ENCODE measurements at regions not wholly inside any gene's neighbourhood (a gene's known extent, or its start where the extent isn't known, plus 50 kb on each side); places are given as distances from the start of the nearest gene placed in this dataset.

DNA sequence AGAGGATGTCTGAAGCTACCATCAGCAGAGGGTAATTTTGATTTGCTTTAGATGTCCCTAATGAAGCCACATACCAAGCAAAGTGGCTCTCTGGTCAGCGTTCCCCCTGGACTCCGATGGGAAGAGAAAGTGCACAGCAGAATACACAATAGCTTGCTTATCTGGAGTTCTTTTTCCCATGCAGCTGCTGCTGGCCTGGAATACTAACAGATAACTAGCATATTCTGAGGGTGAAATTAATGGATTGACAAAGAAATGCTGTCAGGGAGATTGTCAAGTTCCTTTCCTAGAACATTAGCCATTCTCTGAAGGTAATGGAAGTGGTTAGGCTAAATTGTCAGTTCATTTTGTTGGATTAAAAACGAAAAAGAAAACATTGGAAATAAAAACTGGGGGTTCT lies 391.3 kb downstream of the FLRT2 start:
- Mint-ChIP-seq H3K4me1 (ENCODE audit: low read depth, unreplicated experiment) (no peaks in the 10 kb centered on the region), H3K9me3 (ENCODE audit: unreplicated experiment) (no peaks in the 10 kb centered on the region), H3K27me3 (ENCODE audit: low read depth, unreplicated experiment) (no peaks in the 10 kb centered on the region), H3K36me3 (ENCODE audit: low read depth, unreplicated experiment) (no peaks in the 10 kb centered on the region), H3K27ac (ENCODE audit: unreplicated experiment) (no peak overlapping the region), H3K4me3 (ENCODE audit: unreplicated experiment) (no peak overlapping the region)
- no peak for TF ChIP-seq EZH2 (IDR thresholded peaks at IDR 0.05; ENCODE audit: insufficient read depth, low read length)
- TF ChIP-seq, protein P1, sequence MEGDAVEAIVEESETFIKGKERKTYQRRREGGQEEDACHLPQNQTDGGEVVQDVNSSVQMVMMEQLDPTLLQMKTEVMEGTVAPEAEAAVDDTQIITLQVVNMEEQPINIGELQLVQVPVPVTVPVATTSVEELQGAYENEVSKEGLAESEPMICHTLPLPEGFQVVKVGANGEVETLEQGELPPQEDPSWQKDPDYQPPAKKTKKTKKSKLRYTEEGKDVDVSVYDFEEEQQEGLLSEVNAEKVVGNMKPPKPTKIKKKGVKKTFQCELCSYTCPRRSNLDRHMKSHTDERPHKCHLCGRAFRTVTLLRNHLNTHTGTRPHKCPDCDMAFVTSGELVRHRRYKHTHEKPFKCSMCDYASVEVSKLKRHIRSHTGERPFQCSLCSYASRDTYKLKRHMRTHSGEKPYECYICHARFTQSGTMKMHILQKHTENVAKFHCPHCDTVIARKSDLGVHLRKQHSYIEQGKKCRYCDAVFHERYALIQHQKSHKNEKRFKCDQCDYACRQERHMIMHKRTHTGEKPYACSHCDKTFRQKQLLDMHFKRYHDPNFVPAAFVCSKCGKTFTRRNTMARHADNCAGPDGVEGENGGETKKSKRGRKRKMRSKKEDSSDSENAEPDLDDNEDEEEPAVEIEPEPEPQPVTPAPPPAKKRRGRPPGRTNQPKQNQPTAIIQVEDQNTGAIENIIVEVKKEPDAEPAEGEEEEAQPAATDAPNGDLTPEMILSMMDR (IDR thresholded peaks at IDR 0.05; ENCODE audit: insufficient read depth, low read depth, low read length), result no peak
- no peak overlapping the region for H3K4me2 ChIP-seq (ENCODE audit: low read length)
- DNase-seq (ENCODE audit: low read depth) (no peak), FAIRE-seq (no peak)
- no peaks in the 10 kb centered on the region for H3K36me3 ChIP-seq (ENCODE audit: insufficient read depth, low read length)
- no peaks in the 10 kb centered on the region for H3K27me3 ChIP-seq (ENCODE audit: insufficient read depth, low read length)
- no peaks in the 10 kb centered on the region for H3K9me3 ChIP-seq (ENCODE audit: insufficient read depth, low read depth, low read length)
- H4K20me1 ChIP-seq (ENCODE audit: insufficient read depth, low read length), result no peaks in the 10 kb centered on the region
- H3K27ac ChIP-seq (ENCODE audit: low read depth, low read length), result no peak overlapping the region
- H3K4me1 ChIP-seq (ENCODE audit: insufficient read depth, low read length), result no peaks in the 10 kb centered on the region
- no peak overlapping the region for H2AFZ ChIP-seq (ENCODE audit: low read depth, low read length)
- no peaks in the 10 kb centered on the region for H3K79me2 ChIP-seq (ENCODE audit: insufficient read depth, low read length)
- no peak overlapping the region for H3K9ac ChIP-seq (ENCODE audit: low read length)
- H3K4me3 ChIP-seq (ENCODE audit: insufficient read depth, low read depth, low read length), result no peak overlapping the region

GRCh38 chr14:85917716-85918115 lies 387.8 kb downstream of the FLRT2 start:
- no peak for TF ChIP-seq EZH2 (IDR thresholded peaks at IDR 0.05; ENCODE audit: insufficient read depth, low read length)
- TF ChIP-seq, protein P1 (IDR thresholded peaks at IDR 0.05; ENCODE audit: insufficient read depth, low read depth, low read length), result no peak
- Histone ChIP-seq H3K79me2 (ENCODE audit: insufficient read depth, low read length) (no peaks in the 10 kb centered on the region), H3K4me2 (ENCODE audit: low read length) (no peak overlapping the region), H3K9ac (ENCODE audit: low read length) (no peak overlapping the region), H3K4me1 (ENCODE audit: insufficient read depth, low read length) (no peaks in the 10 kb centered on the region), H3K27ac (ENCODE audit: low read depth, low read length) (no peak overlapping the region), H3K36me3 (ENCODE audit: insufficient read depth, low read length) (no peaks in the 10 kb centered on the region), H4K20me1 (ENCODE audit: insufficient read depth, low read length) (no peaks in the 10 kb centered on the region), H3K27me3 (ENCODE audit: insufficient read depth, low read length) (no peaks in the 10 kb centered on the region), H3K9me3 (ENCODE audit: insufficient read depth, low read depth, low read length) (no peaks in the 10 kb centered on the region), H2AFZ (ENCODE audit: low read depth, low read length) (no peak overlapping the region), H3K4me3 (ENCODE audit: insufficient read depth, low read depth, low read length) (no peak overlapping the region)
- FAIRE-seq (no peak), DNase-seq (ENCODE audit: low read depth) (no peak)
- Mint-ChIP-seq H3K4me3 (ENCODE audit: unreplicated experiment) (no peak overlapping the region), H3K4me1 (ENCODE audit: low read depth, unreplicated experiment) (no peaks in the 10 kb centered on the region), H3K27me3 (ENCODE audit: low read depth, unreplicated experiment) (no peaks in the 10 kb centered on the region), H3K36me3 (ENCODE audit: low read depth, unreplicated experiment) (no peaks in the 10 kb centered on the region), H3K27ac (ENCODE audit: unreplicated experiment) (no peak overlapping the region), H3K9me3 (ENCODE audit: unreplicated experiment) (no peaks in the 10 kb centered on the region)

GRCh38 chr14:85915711-85916110 lies 385.8 kb downstream of the FLRT2 start:
- Mint-ChIP-seq H3K36me3 (ENCODE audit: low read depth, unreplicated experiment) (no peaks in the 10 kb centered on the region), H3K4me3 (ENCODE audit: unreplicated experiment) (no peak overlapping the region), H3K27ac (ENCODE audit: unreplicated experiment) (no peak overlapping the region), H3K27me3 (ENCODE audit: low read depth, unreplicated experiment) (no peaks in the 10 kb centered on the region), H3K4me1 (ENCODE audit: low read depth, unreplicated experiment) (no peaks in the 10 kb centered on the region), H3K9me3 (ENCODE audit: unreplicated experiment) (no peaks in the 10 kb centered on the region)
- Histone ChIP-seq H3K36me3 (ENCODE audit: insufficient read depth, low read length) (no peaks in the 10 kb centered on the region), H3K4me2 (ENCODE audit: low read length) (no peak overlapping the region), H2AFZ (ENCODE audit: low read depth, low read length) (no peak overlapping the region), H3K9ac (ENCODE audit: low read length) (no peak overlapping the region), H3K4me3 (ENCODE audit: insufficient read depth, low read depth, low read length) (no peak overlapping the region), H4K20me1 (ENCODE audit: insufficient read depth, low read length) (no peaks in the 10 kb centered on the region), H3K27me3 (ENCODE audit: insufficient read depth, low read length) (no peaks in the 10 kb centered on the region), H3K27ac (ENCODE audit: low read depth, low read length) (no peak overlapping the region), H3K4me1 (ENCODE audit: insufficient read depth, low read length) (no peaks in the 10 kb centered on the region), H3K79me2 (ENCODE audit: insufficient read depth, low read length) (no peaks in the 10 kb centered on the region), H3K9me3 (ENCODE audit: insufficient read depth, low read depth, low read length) (no peaks in the 10 kb centered on the region)
- no peak for DNase-seq (ENCODE audit: low read depth)
- no peak for FAIRE-seq
- TF ChIP-seq EZH2 (IDR thresholded peaks at IDR 0.05; ENCODE audit: insufficient read depth, low read length), result no peak
- TF ChIP-seq, protein P1 (IDR thresholded peaks at IDR 0.05; ENCODE audit: insufficient read depth, low read depth, low read length), result no peak
